HCT116 (cell line): ENCODE measurements at regions not wholly inside any gene's neighbourhood (a gene's known extent, or its start where the extent isn't known, plus 50 kb on each side); places are given as distances from the start of the nearest gene placed in this dataset.

Experiments
- ATAC-seq: fragments of 200-7000 bp; cut with Tn5 transposase; 2 replicates; pipeline ENCODE4 v1.9.1; 2020; ENCODE audit warnings: mild to moderate bottlenecking, moderate library complexity
- BruUV-seq: library from RNA; stranded (reverse); fragments of 400-500 nt; replicated peaks from 2 replicates; lab custom pipeline; 2021; lab: Mats Ljungman, UMichigan
- CTCF ChIA-PET: fragments of 300-600 bp; sonication (Branson Sonifier 250); formaldehyde crosslinking; loops from one replicate; lab custom pipeline; 2021; ENCODE audit warnings: antibody characterized with exemption; lab: Charles Lee
- POLR2A ChIA-PET: fragments of 300-600, 350-600 bp; sonication (Branson Sonifier 250); formaldehyde crosslinking; loops from one replicate; lab custom pipeline; 2021; ENCODE audit warnings: antibody characterized with exemption; lab: Charles Lee
- RAD21 ChIA-PET, 2 experiments: fragments of 300-600 bp; sonication (Branson Sonifier 250); formaldehyde crosslinking; loops; one replicate each; lab custom pipeline; 2023; ENCODE audit warnings: low total read pairs in 2 of 2; ENCODE audit not compliant: uncharacterized antibody in 2 of 2, unreplicated experiment in 2 of 2, low non-redundant PET in 1 of 2; lab: Charles Lee
- DNase-seq: peaks from one replicate; pipeline ENCODE4 v3.0.0-alpha.2; 2010; ENCODE audit warnings: low read depth, low spot score
- H2AFZ ChIP-seq: fragments of 200-600 bp; shearing (Covaris generic), sonication (generic); 2 replicates; pipeline ENCODE4 v1.6.1; 2017; ENCODE audit warnings: low read depth, mixed run types, mixed read lengths, antibody characterized with exemption, low read length; ENCODE audit not compliant: poor library complexity, severe bottlenecking
- H3K27ac ChIP-seq: 2 replicates; pipeline ENCODE4 v1.5.1; 2012; ENCODE audit warnings: low read depth, low read length
- H3K27me3 ChIP-seq: fragments of 200-600 bp; sonication (generic); 2 replicates; pipeline ENCODE4 v1.6.1; 2016; ENCODE audit warnings: mixed run types, low read length, mixed read lengths; ENCODE audit not compliant: insufficient read depth
- H3K36me3 ChIP-seq, 2 experiments: fragments of 200-500 bp in 1 of 2; fragments of 200-600 bp in 1 of 2; sonication (Bioruptor generic) in 1 of 2; sonication (generic) in 1 of 2; 2 replicates each; pipeline versions ENCODE4 v1.5.1 to v1.6.1; 2014 to 2016; ENCODE audit warnings: low read length in 2 of 2, inconsistent platforms in 1 of 2, mixed read lengths in 1 of 2, mixed run types in 1 of 2; ENCODE audit not compliant: insufficient read depth in 2 of 2, control insufficient read depth in 1 of 2
- H3K4me1 ChIP-seq, 2 experiments: fragments of 200-600 bp in 1 of 2; sonication (generic) in 1 of 2; 2 replicates each; pipeline versions ENCODE4 v1.5.1 to v1.6.1; 2012 to 2017; ENCODE audit warnings: low read length in 2 of 2, inconsistent platforms in 1 of 2, mild to moderate bottlenecking in 1 of 2, mixed read lengths in 1 of 2, mixed run types in 1 of 2, moderate library complexity in 1 of 2; ENCODE audit not compliant: insufficient read depth in 2 of 2, control insufficient read depth in 1 of 2
- H3K4me2 ChIP-seq: fragments of 200-600 bp; sonication (generic); 2 replicates; pipeline ENCODE4 v1.6.1; 2017; ENCODE audit warnings: mixed run types, low read length, mixed read lengths
- H3K4me3 ChIP-seq, 2 experiments: fragments of 200-600 bp in 1 of 2; sonication (generic) in 1 of 2; replicated peaks in 1 of 2; 2 replicates each; pipeline ENCODE4 v1.5.1; 2011 to 2016; ENCODE audit warnings: low read length in 2 of 2, control low read depth in 1 of 2, low read depth in 1 of 2, mild to moderate bottlenecking in 1 of 2, mixed read lengths in 1 of 2, mixed run types in 1 of 2
- H3K79me2 ChIP-seq: fragments of 200-600 bp; sonication (generic); 2 replicates; pipeline ENCODE4 v1.6.1; 2017; ENCODE audit warnings: mild to moderate bottlenecking, mixed run types, low read length, moderate library complexity, mixed read lengths; ENCODE audit not compliant: insufficient read depth
- H3K9ac ChIP-seq: fragments of 200-600 bp; sonication (generic); 2 replicates; pipeline ENCODE4 v1.6.1; 2016; ENCODE audit warnings: low read length, mixed read lengths
- H3K9me2 ChIP-seq: fragments of 200-600 bp; sonication (generic), shearing (Covaris generic); 2 replicates; pipeline ENCODE4 v1.6.1; 2017; ENCODE audit warnings: mixed run types, mild to moderate bottlenecking, moderate library complexity; ENCODE audit not compliant: insufficient read depth
- H3K9me3 ChIP-seq, 2 experiments: fragments of 200-500 bp in 1 of 2; fragments of 200-600 bp in 1 of 2; sonication (Bioruptor generic) in 1 of 2; sonication (generic) in 1 of 2; 2 replicates each; pipeline ENCODE4 v1.6.1; 2014 to 2017; ENCODE audit warnings: low read length in 2 of 2, mixed read lengths in 2 of 2, inconsistent platforms in 1 of 2, low read depth in 1 of 2, mild to moderate bottlenecking in 1 of 2, mixed run types in 1 of 2, moderate library complexity in 1 of 2; ENCODE audit not compliant: control insufficient read depth in 1 of 2, insufficient read depth in 1 of 2
- H4K20me1 ChIP-seq: fragments of 200-600 bp; sonication (generic), shearing (Covaris generic); 2 replicates; pipeline ENCODE4 v1.6.1; 2017; ENCODE audit warnings: mixed run types, mild to moderate bottlenecking, moderate library complexity; ENCODE audit not compliant: insufficient read depth
- CBX3 ChIP-seq: IDR thresholded peaks from 2 replicates; pipeline ENCODE4 v1.6.1; 2012; ENCODE audit warnings: low read depth
- EGR1 ChIP-seq: IDR thresholded peaks from 2 replicates; pipeline ENCODE4 v1.6.1; 2012; ENCODE audit warnings: low read depth
- ELF1 ChIP-seq: IDR thresholded peaks from 2 replicates; pipeline ENCODE4 v1.6.1; 2012; ENCODE audit warnings: low read depth, borderline replicate concordance
- EZH2 ChIP-seq: fragments of 200-600 bp; sonication (generic); IDR thresholded peaks from 2 replicates; pipeline ENCODE4 v1.6.1; 2017; ENCODE audit warnings: antibody characterized with exemption, mixed run types
- EZH2phosphoT487 ChIP-seq: fragments of 200-600 bp; IDR thresholded peaks from 2 replicates; pipeline ENCODE4 v1.6.1; 2018; ENCODE audit warnings: antibody characterized with exemption, borderline replicate concordance
- FOSL1 ChIP-seq: IDR thresholded peaks from 2 replicates; pipeline ENCODE4 v1.6.1; 2012; ENCODE audit warnings: low read depth
- JUND ChIP-seq: IDR thresholded peaks from 2 replicates; pipeline ENCODE4 v1.6.1; 2012
- POLR2A ChIP-seq: IDR thresholded peaks from 2 replicates; pipeline ENCODE4 v1.7.0; 2011; ENCODE audit warnings: borderline replicate concordance; ENCODE audit not compliant: insufficient read depth, insufficient read length; ENCODE audit errors: extremely low read depth
- POLR2AphosphoS5 ChIP-seq: IDR thresholded peaks from 2 replicates; pipeline ENCODE4 v1.6.1; 2011; ENCODE audit warnings: mild to moderate bottlenecking, low read depth, low read length, moderate library complexity
- RAD21 ChIP-seq: IDR thresholded peaks from 2 replicates; pipeline ENCODE4 v1.6.1; 2012; ENCODE audit warnings: low read depth, mild to moderate bottlenecking
- SIN3A ChIP-seq: IDR thresholded peaks from 2 replicates; pipeline ENCODE4 v1.6.1; 2012; ENCODE audit warnings: low read depth
- SP1 ChIP-seq: IDR thresholded peaks from 2 replicates; pipeline ENCODE4 v1.6.1; 2012; ENCODE audit warnings: low read depth
- TCF7L2 ChIP-seq: IDR thresholded peaks from 2 replicates; pipeline ENCODE4 v1.7.0; 2011; ENCODE audit warnings: borderline replicate concordance, inconsistent platforms; ENCODE audit not compliant: insufficient read depth, insufficient read length; ENCODE audit errors: extremely low read depth
- YY1 ChIP-seq: IDR thresholded peaks from 2 replicates; pipeline ENCODE4 v1.6.1; 2011; ENCODE audit warnings: low read length, low read depth, moderate library complexity, mild to moderate bottlenecking; ENCODE audit not compliant: insufficient replicate concordance; ENCODE audit errors: extremely low read depth
- ZFX ChIP-seq: fragments of 450-650 bp; IDR thresholded peaks from 2 replicates; pipeline ENCODE4 v1.6.1; 2017
- ZNF274 ChIP-seq: fragments of 200-500 bp; sonication (Bioruptor generic); IDR thresholded peaks from 2 replicates; pipeline ENCODE4 v1.6.1; 2014; ENCODE audit warnings: mild to moderate bottlenecking, low read depth, low read length, inconsistent platforms
- intact Hi-C: fragments of 100-400 bp; cut with micrococcal nuclease; formaldehyde crosslinking; loops from 2 replicates; pipeline ENCODE4 v1.10.0; 2022
- TF ChIP-seq, protein P1 (sequence below), 3 experiments: fragments of 200-600 bp in 1 of 3; sonication (generic) in 1 of 3; IDR thresholded peaks in 2 of 3; conservative IDR thresholded peaks in 1 of 3; 2 replicates each; pipeline ENCODE4 v1.5.1; 2012 to 2017; ENCODE audit warnings: low read depth in 2 of 3, low read length in 2 of 3, antibody characterized with exemption in 1 of 3, borderline replicate concordance in 1 of 3, control low read depth in 1 of 3, mild to moderate bottlenecking in 1 of 3, mixed read lengths in 1 of 3, mixed run types in 1 of 3, moderate library complexity in 1 of 3; ENCODE audit not compliant: insufficient read depth in 1 of 3
- TF ChIP-seq, protein P2 (sequence below): IDR thresholded peaks from 2 replicates; pipeline ENCODE4 v1.6.1; 2012
- TF ChIP-seq, protein P3 (sequence below): IDR thresholded peaks from 2 replicates; pipeline ENCODE4 v1.6.1; 2011; ENCODE audit warnings: mild to moderate bottlenecking, low read length, moderate library complexity; ENCODE audit not compliant: insufficient replicate concordance; ENCODE audit errors: extremely low read depth
- TF ChIP-seq, protein P4 (sequence below): IDR thresholded peaks from 2 replicates; pipeline ENCODE4 v1.6.1; 2012; ENCODE audit warnings: low read depth

DNA sequence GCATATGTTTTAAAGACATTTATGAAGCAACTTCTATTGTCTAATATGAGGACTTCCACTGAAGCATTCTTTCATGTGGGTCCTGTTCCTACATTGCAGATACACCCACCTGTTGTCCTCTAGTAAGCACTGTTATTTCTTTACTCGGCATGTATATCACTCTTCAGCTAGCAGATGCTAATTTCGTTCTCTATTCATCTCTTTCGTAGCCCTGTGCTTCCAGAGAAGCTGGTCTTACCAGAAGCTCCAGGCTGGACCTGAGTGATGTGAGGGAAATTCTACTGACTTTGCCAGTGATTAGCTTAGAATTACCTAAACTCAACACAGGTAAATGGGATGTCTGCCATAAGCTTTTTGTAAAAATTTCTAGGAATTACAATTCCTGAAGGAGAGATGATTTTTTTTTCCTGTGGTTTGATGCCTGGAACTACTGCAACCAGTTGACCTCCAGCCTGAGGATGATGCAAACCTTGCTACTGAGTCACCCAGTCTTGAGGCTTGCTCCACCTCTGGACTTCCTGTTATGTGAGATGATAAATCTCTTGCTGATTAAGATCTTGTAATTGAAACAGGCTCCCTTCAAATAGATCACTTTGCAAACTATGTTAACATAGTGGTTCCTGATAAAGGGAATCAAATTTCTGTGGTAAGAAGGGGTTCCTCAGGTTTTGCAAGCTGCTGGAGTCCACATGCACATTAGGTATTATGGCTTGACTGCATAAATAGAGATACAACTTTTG lies 52.2 kb upstream of the SPINK5 start:
- Histone ChIP-seq H3K27ac (no peak overlapping the region), H3K4me2 (0 out of 2 replicates have a peak overlapping the region, but pooled peaks have one; percentile 14), H2AFZ (no peak overlapping the region), H3K4me1 (peaks cover 0 to 7% of the 10 kb centered on the region in 2 experiments; a peak in 1 of 4 replicates), H3K9me3 (no peaks in the 10 kb centered on the region), H3K36me3 (no peaks in the 10 kb centered on the region), H3K9ac (no peak overlapping the region), H3K4me3 (no peak overlapping the region), H3K9me2 (no peaks in the 10 kb centered on the region), H3K79me2 (no peaks in the 10 kb centered on the region), H4K20me1 (no peaks in the 10 kb centered on the region), H3K27me3 (no peaks in the 10 kb centered on the region)
- RAD21 ChIA-PET: no interaction called here
- ATAC-seq: 0 out of 2 replicates have a peak, but pooled peaks have one; percentile 30
- DNase-seq: peak; percentile 22
- POLR2A ChIA-PET: no interaction called here
- intact Hi-C loops: no loop called here
- CTCF ChIA-PET: no interaction called here
- BruUV-seq: no TSS peak
- TF ChIP-seq SIN3A: no peak; the same call in none of the 2 replicates
- no peak for TF ChIP-seq ZNF274
- no peak for TF ChIP-seq EZH2
- TF ChIP-seq, protein P1, sequence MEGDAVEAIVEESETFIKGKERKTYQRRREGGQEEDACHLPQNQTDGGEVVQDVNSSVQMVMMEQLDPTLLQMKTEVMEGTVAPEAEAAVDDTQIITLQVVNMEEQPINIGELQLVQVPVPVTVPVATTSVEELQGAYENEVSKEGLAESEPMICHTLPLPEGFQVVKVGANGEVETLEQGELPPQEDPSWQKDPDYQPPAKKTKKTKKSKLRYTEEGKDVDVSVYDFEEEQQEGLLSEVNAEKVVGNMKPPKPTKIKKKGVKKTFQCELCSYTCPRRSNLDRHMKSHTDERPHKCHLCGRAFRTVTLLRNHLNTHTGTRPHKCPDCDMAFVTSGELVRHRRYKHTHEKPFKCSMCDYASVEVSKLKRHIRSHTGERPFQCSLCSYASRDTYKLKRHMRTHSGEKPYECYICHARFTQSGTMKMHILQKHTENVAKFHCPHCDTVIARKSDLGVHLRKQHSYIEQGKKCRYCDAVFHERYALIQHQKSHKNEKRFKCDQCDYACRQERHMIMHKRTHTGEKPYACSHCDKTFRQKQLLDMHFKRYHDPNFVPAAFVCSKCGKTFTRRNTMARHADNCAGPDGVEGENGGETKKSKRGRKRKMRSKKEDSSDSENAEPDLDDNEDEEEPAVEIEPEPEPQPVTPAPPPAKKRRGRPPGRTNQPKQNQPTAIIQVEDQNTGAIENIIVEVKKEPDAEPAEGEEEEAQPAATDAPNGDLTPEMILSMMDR (IDR thresholded peaks at IDR 0.05 in 2 of 3, conservative IDR thresholded peaks at IDR 0.05 in 1 of 3; ENCODE audit: borderline replicate concordance in 1 of 3, insufficient read depth in 1 of 3, low read depth in 2 of 3, low read length in 2 of 3): no peak
- peak; percentile 58 for TF ChIP-seq JUND
- TF ChIP-seq POLR2A: no peak
- TF ChIP-seq, protein P2, sequence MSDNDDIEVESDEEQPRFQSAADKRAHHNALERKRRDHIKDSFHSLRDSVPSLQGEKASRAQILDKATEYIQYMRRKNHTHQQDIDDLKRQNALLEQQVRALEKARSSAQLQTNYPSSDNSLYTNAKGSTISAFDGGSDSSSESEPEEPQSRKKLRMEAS: peak; percentile 29; the same call in 1 of the 2 replicates
- TF ChIP-seq ELF1: peak; percentile 38; the same call in 1 of the 2 replicates
- peak; percentile 50 for TF ChIP-seq SP1
- TF ChIP-seq TCF7L2: no peak
- TF ChIP-seq RAD21: no peak
- no peak for TF ChIP-seq POLR2AphosphoS5
- TF ChIP-seq EGR1: no peak
- TF ChIP-seq ZFX: no peak
- TF ChIP-seq YY1: no peak
- TF ChIP-seq, protein P3, sequence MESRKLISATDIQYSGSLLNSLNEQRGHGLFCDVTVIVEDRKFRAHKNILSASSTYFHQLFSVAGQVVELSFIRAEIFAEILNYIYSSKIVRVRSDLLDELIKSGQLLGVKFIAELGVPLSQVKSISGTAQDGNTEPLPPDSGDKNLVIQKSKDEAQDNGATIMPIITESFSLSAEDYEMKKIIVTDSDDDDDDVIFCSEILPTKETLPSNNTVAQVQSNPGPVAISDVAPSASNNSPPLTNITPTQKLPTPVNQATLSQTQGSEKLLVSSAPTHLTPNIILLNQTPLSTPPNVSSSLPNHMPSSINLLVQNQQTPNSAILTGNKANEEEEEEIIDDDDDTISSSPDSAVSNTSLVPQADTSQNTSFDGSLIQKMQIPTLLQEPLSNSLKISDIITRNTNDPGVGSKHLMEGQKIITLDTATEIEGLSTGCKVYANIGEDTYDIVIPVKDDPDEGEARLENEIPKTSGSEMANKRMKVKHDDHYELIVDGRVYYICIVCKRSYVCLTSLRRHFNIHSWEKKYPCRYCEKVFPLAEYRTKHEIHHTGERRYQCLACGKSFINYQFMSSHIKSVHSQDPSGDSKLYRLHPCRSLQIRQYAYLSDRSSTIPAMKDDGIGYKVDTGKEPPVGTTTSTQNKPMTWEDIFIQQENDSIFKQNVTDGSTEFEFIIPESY: no peak
- peak; percentile 39; the same call in 1 of the 2 replicates for TF ChIP-seq CBX3
- no peak for TF ChIP-seq EZH2phosphoT487
- peak; percentile 62 for TF ChIP-seq FOSL1
- TF ChIP-seq, protein P4, sequence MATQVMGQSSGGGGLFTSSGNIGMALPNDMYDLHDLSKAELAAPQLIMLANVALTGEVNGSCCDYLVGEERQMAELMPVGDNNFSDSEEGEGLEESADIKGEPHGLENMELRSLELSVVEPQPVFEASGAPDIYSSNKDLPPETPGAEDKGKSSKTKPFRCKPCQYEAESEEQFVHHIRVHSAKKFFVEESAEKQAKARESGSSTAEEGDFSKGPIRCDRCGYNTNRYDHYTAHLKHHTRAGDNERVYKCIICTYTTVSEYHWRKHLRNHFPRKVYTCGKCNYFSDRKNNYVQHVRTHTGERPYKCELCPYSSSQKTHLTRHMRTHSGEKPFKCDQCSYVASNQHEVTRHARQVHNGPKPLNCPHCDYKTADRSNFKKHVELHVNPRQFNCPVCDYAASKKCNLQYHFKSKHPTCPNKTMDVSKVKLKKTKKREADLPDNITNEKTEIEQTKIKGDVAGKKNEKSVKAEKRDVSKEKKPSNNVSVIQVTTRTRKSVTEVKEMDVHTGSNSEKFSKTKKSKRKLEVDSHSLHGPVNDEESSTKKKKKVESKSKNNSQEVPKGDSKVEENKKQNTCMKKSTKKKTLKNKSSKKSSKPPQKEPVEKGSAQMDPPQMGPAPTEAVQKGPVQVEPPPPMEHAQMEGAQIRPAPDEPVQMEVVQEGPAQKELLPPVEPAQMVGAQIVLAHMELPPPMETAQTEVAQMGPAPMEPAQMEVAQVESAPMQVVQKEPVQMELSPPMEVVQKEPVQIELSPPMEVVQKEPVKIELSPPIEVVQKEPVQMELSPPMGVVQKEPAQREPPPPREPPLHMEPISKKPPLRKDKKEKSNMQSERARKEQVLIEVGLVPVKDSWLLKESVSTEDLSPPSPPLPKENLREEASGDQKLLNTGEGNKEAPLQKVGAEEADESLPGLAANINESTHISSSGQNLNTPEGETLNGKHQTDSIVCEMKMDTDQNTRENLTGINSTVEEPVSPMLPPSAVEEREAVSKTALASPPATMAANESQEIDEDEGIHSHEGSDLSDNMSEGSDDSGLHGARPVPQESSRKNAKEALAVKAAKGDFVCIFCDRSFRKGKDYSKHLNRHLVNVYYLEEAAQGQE: no peak
